ENCODE measurements at regions not wholly inside any gene's neighbourhood (a gene's known extent, or its start where the extent isn't known, plus 50 kb on each side); places are given as distances from the start of the nearest gene placed in this dataset.
A peak's percentile ranks its signal among the peaks of the same experiment; 100 is the strongest.

DNA sequence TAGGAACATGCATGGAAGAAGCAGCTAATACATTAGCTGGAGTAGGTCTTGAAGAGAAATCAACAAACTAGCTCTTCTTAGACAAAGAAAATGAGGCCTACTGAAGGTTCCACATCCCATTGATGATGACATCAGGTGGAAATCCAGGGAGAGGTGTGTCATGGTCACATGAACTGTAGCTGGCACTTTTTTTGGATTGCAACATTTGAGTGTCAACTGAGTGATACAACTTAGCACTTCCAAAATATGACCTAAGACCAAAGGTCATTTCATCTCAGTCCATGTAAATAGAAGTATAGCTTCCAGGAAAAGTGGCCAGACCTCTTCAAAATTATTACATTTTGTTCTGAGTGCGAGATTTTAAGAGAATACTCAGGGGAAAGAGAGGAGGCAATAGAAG, 117.2 kb upstream of the MEIS2 start:
- Histone ChIP-seq H2AFZ (ENCODE audit: low read length) (no peak overlapping the region), H3K4me3 (replicated peaks in 1 of 4; ENCODE audit: control extremely low read depth in 1 of 4, insufficient read depth in 1 of 4, low read depth in 3 of 4, low read length in 4 of 4) (no peak overlapping the region), H3K9me3 (ENCODE audit: control insufficient read depth, insufficient read depth, low read depth, low read length) (no peaks in the 10 kb centered on the region), H3K27ac (ENCODE audit: insufficient read depth, low read length) (no peak overlapping the region), H3K79me2 (ENCODE audit: control insufficient read depth, insufficient read depth, low read length) (no peaks in the 10 kb centered on the region), H3K9ac (ENCODE audit: insufficient read depth, low read length) (no peak overlapping the region), H3K4me2 (ENCODE audit: extremely low read depth, insufficient read depth, low read length) (no peak overlapping the region), H4K20me1 (ENCODE audit: control insufficient read depth, extremely low read depth, insufficient read depth, low read length) (no peaks in the 10 kb centered on the region), H3K36me3 (ENCODE audit: control insufficient read depth, insufficient read depth, low read length) (no peaks in the 10 kb centered on the region), H3K4me1 (ENCODE audit: control insufficient read depth, extremely low read depth, insufficient read depth, low read length) (no peaks in the 10 kb centered on the region), H3K27me3 (ENCODE audit: control insufficient read depth, insufficient read depth, low read length) (no peaks in the 10 kb centered on the region)
- peak in 1 of 2 donors; percentile 1 for DNase-seq (ENCODE audit: low read depth in 2 of 2)
- TF ChIP-seq EZH2 (IDR thresholded peaks at IDR 0.05; ENCODE audit: low read length, missing control alignments): no peak
- TF ChIP-seq, protein P1, sequence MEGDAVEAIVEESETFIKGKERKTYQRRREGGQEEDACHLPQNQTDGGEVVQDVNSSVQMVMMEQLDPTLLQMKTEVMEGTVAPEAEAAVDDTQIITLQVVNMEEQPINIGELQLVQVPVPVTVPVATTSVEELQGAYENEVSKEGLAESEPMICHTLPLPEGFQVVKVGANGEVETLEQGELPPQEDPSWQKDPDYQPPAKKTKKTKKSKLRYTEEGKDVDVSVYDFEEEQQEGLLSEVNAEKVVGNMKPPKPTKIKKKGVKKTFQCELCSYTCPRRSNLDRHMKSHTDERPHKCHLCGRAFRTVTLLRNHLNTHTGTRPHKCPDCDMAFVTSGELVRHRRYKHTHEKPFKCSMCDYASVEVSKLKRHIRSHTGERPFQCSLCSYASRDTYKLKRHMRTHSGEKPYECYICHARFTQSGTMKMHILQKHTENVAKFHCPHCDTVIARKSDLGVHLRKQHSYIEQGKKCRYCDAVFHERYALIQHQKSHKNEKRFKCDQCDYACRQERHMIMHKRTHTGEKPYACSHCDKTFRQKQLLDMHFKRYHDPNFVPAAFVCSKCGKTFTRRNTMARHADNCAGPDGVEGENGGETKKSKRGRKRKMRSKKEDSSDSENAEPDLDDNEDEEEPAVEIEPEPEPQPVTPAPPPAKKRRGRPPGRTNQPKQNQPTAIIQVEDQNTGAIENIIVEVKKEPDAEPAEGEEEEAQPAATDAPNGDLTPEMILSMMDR (conservative IDR thresholded peaks at IDR 0.05 in 1 of 2, IDR thresholded peaks at IDR 0.05 in 1 of 2; ENCODE audit: low read depth in 1 of 2, low read length in 2 of 2): no peak

DNA sequence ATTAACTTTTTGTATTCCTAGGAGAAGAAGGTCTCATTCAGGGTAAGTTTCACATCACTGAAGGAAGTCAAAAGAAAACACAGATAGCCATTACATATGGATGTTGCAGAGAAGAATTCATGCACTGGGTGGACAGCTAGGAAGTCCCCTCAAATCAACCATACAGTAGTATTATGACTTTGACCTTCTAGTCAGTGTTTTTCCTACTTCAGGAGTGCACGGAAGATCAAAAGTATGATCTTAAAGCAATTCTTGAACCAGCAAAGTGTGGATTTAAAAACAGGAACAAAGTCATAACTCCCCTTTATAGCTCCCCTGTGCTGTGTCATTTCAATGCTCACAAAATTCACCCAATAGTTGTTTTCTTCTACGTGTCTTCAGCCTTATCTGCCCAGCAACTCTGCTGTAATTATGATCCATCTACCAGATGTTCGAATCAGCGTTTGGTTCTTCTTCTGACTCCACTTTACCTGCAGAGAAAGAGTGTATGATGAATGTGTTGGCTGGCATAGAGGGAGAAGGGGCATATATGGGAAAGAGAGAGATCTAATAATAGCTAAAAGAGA, 118.1 kb upstream of the MEIS2 start:
- H3K79me2 ChIP-seq (ENCODE audit: control insufficient read depth, insufficient read depth, low read length): no peaks in the 10 kb centered on the region
- H3K9me3 ChIP-seq (ENCODE audit: control insufficient read depth, insufficient read depth, low read depth, low read length): no peaks in the 10 kb centered on the region
- H3K27ac ChIP-seq (ENCODE audit: insufficient read depth, low read length): no peak overlapping the region
- no peak for TF ChIP-seq EZH2 (IDR thresholded peaks at IDR 0.05; ENCODE audit: low read length, missing control alignments)
- TF ChIP-seq, protein P1 (conservative IDR thresholded peaks at IDR 0.05 in 1 of 2, IDR thresholded peaks at IDR 0.05 in 1 of 2; ENCODE audit: low read depth in 1 of 2, low read length in 2 of 2): no peak
- H3K4me1 ChIP-seq (ENCODE audit: control insufficient read depth, extremely low read depth, insufficient read depth, low read length): no peaks in the 10 kb centered on the region
- H3K4me2 ChIP-seq (ENCODE audit: extremely low read depth, insufficient read depth, low read length): no peak overlapping the region
- no peaks in the 10 kb centered on the region for H4K20me1 ChIP-seq (ENCODE audit: control insufficient read depth, extremely low read depth, insufficient read depth, low read length)
- H2AFZ ChIP-seq (ENCODE audit: low read length): no peak overlapping the region
- DNase-seq (ENCODE audit: low read depth in 2 of 2): no peak
- H3K27me3 ChIP-seq (ENCODE audit: control insufficient read depth, insufficient read depth, low read length): no peaks in the 10 kb centered on the region
- H3K4me3 ChIP-seq (replicated peaks in 1 of 4; ENCODE audit: control extremely low read depth in 1 of 4, insufficient read depth in 1 of 4, low read depth in 3 of 4, low read length in 4 of 4): no peak overlapping the region
- H3K9ac ChIP-seq (ENCODE audit: insufficient read depth, low read length): no peak overlapping the region
- H3K36me3 ChIP-seq (ENCODE audit: control insufficient read depth, insufficient read depth, low read length): no peaks in the 10 kb centered on the region

DNA sequence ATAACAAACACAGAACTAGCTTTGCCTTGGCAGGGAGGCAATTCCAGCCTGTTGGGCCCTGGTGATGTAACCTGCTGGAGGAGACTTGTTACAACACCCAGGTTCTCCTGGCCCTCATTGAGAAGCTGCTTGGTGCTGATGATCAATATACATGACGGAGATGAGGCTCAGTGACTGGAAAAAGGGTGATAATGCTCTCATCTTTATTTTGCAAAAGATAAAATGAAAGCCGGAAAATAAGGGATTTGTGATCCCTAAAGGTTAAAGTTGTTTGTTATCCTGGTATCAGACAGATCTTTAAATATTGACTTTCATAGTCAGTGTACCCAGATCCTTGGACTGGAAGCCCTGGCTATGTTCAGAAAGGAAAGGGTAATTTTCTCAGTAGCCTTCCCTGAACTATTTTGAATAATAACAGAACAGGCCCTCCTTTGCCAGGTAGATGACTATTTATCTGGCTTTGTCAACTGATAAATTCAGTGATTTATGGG, 118.9 kb upstream of the MEIS2 start:
- H3K4me3 ChIP-seq (replicated peaks in 1 of 4; ENCODE audit: control extremely low read depth in 1 of 4, insufficient read depth in 1 of 4, low read depth in 3 of 4, low read length in 4 of 4): no peak overlapping the region
- H3K79me2 ChIP-seq (ENCODE audit: control insufficient read depth, insufficient read depth, low read length): no peaks in the 10 kb centered on the region
- no peak overlapping the region for H3K27ac ChIP-seq (ENCODE audit: insufficient read depth, low read length)
- no peaks in the 10 kb centered on the region for H3K4me1 ChIP-seq (ENCODE audit: control insufficient read depth, extremely low read depth, insufficient read depth, low read length)
- H3K9me3 ChIP-seq (ENCODE audit: control insufficient read depth, insufficient read depth, low read depth, low read length): no peaks in the 10 kb centered on the region
- DNase-seq (ENCODE audit: low read depth in 2 of 2): no peak
- no peak overlapping the region for H3K4me2 ChIP-seq (ENCODE audit: extremely low read depth, insufficient read depth, low read length)
- no peaks in the 10 kb centered on the region for H3K36me3 ChIP-seq (ENCODE audit: control insufficient read depth, insufficient read depth, low read length)
- no peaks in the 10 kb centered on the region for H4K20me1 ChIP-seq (ENCODE audit: control insufficient read depth, extremely low read depth, insufficient read depth, low read length)
- H2AFZ ChIP-seq (ENCODE audit: low read length): no peak overlapping the region
- no peaks in the 10 kb centered on the region for H3K27me3 ChIP-seq (ENCODE audit: control insufficient read depth, insufficient read depth, low read length)
- H3K9ac ChIP-seq (ENCODE audit: insufficient read depth, low read length): no peak overlapping the region
- TF ChIP-seq, protein P1 (conservative IDR thresholded peaks at IDR 0.05 in 1 of 2, IDR thresholded peaks at IDR 0.05 in 1 of 2; ENCODE audit: low read depth in 1 of 2, low read length in 2 of 2): no peak
- TF ChIP-seq EZH2 (IDR thresholded peaks at IDR 0.05; ENCODE audit: low read length, missing control alignments): no peak

Measured in fibroblast of lung (primary cell).